ENCODE measurements at regions not wholly inside any gene's neighbourhood (a gene's known extent, or its start where the extent isn't known, plus 50 kb on each side); places are given as distances from the start of the nearest gene placed in this dataset.
"Not testable (repeated sequence)": the region's sequence is repeated elsewhere in the genome, so short reads cannot be mapped to it uniquely, and the experiment has no call there.

GRCh38 chrX:2632533-2633504 is 58.3 kb upstream of the CD99 start:
- no peaks in the 10 kb centered on the region for H3K27me3 ChIP-seq (replicated peaks in 1 of 7)
- no peak overlapping the region for H3K4me3 ChIP-seq
- peak overlapping the region in 3 of 8 donors; percentile 83 to 91 (median 86) for H3K27ac ChIP-seq
- peaks cover 0 to 51% (median 43%) of the 10 kb centered on the region in 8 donors for H3K9me3 ChIP-seq
- H3K36me3 ChIP-seq = peaks cover 0 to 20% (median 2%) of the 10 kb centered on the region in 6 donors
- TF ChIP-seq POLR2A (IDR thresholded peaks at IDR 0.05) = no peak
- no peak for TF ChIP-seq POLR2AphosphoS5 (IDR thresholded peaks at IDR 0.05)
- no peak for TF ChIP-seq CTCF (IDR thresholded peaks at IDR 0.05 in 8 of 11, conservative IDR thresholded peaks at IDR 0.05 in 3 of 11)
- intact Hi-C loops (cut with DNase I; ENCODE audit: low total_unique reads) = no loop called here
- no peak for DNase-seq
- 81 to 93% (median 85%) methylated on average over 9 of the region's 9 CpGs for WGBS, 5 donors
- peaks cover 0 to 9% (median 3%) of the 10 kb centered on the region in 6 donors for H3K4me1 ChIP-seq

- Histone ChIP-seq H3K27ac (peak overlapping the region in 7 of 8 donors; percentile 20 to 91 (median 83)), H3K27me3 (replicated peaks in 1 of 7) (no peaks in the 10 kb centered on the region), H3K4me1 (peaks cover 0 to 9% (median 3%) of the 10 kb centered on the region in 6 donors), H3K36me3 (peaks cover 0 to 26% (median 4%) of the 10 kb centered on the region in 6 donors), H3K4me3 (peak overlapping the region in 1 of 8 donors; percentile 53), H3K9me3 (peaks cover 0 to 51% (median 43%) of the 10 kb centered on the region in 8 donors)
- intact Hi-C loops (cut with DNase I; ENCODE audit: low total_unique reads) = no loop called here
- no peak for DNase-seq
- 34 to 53% (median 38%) methylated on average over 2 to 3 of the region's 3 CpGs for WGBS, 5 donors
- TF ChIP-seq POLR2AphosphoS5 (IDR thresholded peaks at IDR 0.05) (no peak), CTCF (IDR thresholded peaks at IDR 0.05 in 8 of 11, conservative IDR thresholded peaks at IDR 0.05 in 3 of 11) (no peak), POLR2A (IDR thresholded peaks at IDR 0.05) (no peak)
Measured at GRCh38 chrX:2631743-2632532, 59.2 kb upstream of the CD99 start.

GRCh38 chrX:2630935-2631742 is 60.0 kb upstream of the CD99 start:
- H3K27me3 ChIP-seq (replicated peaks in 1 of 7); DNase-seq; H3K4me1 ChIP-seq; intact Hi-C loops (cut with DNase I; ENCODE audit: low total_unique reads): not testable (repeated sequence)
- Histone ChIP-seq H3K36me3 (peaks cover 0 to 34% (median 10%) of the 10 kb centered on the region in 6 donors), H3K9me3 (peaks cover 0 to 51% (median 43%) of the 10 kb centered on the region in 8 donors), H3K4me3 (peak overlapping the region in 1 of 8 donors; percentile 53), H3K27ac (peak overlapping the region; percentile 72 to 91 (median 82))
- WGBS, 5 donors = 60 to 87% (median 65%) methylated on average over 6 of the region's 6 CpGs
